Esophagus squamous epithelium (tissue), 4 donors: ENCODE measurements at regions not wholly inside any gene's neighbourhood (a gene's known extent, or its start where the extent isn't known, plus 50 kb on each side); places are given as distances from the start of the nearest gene placed in this dataset.

Source experiments
- CTCF ChIP-seq, 6 experiments: fragments of 450-650 bp in 4 of 6; fragments of 200-600 bp in 2 of 6; sonication (generic) in 2 of 6; IDR thresholded peaks; one replicate each; pipeline ENCODE4 v1.5.1; 2016 to 2019; ENCODE audit warnings: antibody characterized with exemption in 6 of 6, mild to moderate bottlenecking in 4 of 6, moderate library complexity in 4 of 6
- POLR2A ChIP-seq, 4 donors: fragments of 450-650 bp; IDR thresholded peaks; one replicate each; pipeline ENCODE4 v1.6.1; 2017; ENCODE audit warnings: antibody characterized with exemption in 4 of 4, mild to moderate bottlenecking in 4 of 4, moderate library complexity in 3 of 4

GRCh38 chr2:126312579-126312978 lies 343.4 kb upstream of the GYPC start:
- TF ChIP-seq CTCF (IDR thresholded peaks at IDR 0.05) (no peak), POLR2A (IDR thresholded peaks at IDR 0.05) (no peak)
